GM11168 (cell line): ENCODE measurements at regions not wholly inside any gene's neighbourhood (a gene's known extent, or its start where the extent isn't known, plus 50 kb on each side); places are given as distances from the start of the nearest gene placed in this dataset.
"Not testable (repeated sequence)": the region's sequence is repeated elsewhere in the genome, so short reads cannot be mapped to it uniquely, and the experiment has no call there.

ENCODE experiments used
- in situ Hi-C: fragments of 300-500 bp; cut with MboI; formaldehyde crosslinking; loops from one replicate; pipeline ENCODE4 v1.12.0; 2022; ENCODE audit warnings: low sequenced_read_pairs; ENCODE audit not compliant: unreplicated experiment

DNA sequence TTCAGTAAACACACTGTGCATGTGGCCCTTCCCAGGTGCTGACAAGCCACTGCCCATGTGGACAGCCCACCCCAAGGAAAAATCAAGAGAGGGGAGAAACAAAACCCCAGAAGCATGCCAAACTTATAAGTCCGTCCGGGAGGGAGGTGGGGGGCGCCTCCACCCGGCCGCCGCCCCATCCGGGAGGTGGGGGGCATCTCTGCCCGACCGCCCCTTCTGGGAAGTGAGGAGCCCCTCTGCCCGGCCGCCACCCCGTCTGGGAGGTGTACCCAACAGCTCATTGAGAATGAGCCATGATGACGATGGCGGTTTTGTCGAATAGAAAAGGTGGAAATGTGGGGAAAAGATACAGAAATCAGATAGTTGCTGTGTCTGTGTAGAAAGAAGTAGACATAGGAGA is 53.8 kb upstream of the C2CD4B start:
- in situ Hi-C loops, result no loop called here

DNA sequence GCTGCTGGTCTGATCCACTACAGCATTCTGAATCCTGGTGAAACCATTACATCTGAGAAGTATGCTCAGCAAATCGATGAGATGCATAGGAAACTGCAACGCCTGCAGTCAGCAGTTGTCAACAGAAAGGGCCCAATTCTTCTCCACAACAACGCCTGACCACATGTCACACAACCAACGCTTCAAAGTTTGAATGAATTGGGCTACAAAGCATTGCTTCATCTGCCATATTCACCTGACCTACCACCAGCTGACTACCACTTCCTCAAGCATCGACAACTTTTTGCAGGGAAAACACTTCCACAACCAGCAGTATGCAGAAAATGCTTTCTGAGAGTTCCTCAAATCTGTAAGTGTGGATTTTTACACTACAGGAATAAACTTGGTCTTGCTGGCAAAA is 54.7 kb upstream of the C2CD4B start:
- in situ Hi-C loops, result no loop called here

DNA sequence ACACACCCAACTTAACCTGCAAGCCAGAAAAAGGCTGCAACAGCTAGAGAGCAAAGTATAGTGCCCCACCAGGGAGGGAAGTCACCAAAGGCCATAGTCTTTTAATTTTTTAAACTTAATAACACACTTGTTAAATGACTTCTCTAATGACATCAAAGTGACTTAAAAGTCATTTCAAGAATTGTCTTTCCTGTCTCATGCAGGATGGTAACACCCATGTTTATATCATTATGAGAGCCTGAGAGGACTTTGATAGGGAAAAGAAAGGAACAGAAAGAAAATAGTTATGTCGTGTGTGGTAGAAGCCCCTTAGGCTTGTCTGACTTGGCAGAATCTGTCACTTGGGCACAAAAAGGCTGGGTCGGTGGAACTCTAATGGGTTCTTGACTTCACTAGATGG is 57.9 kb upstream of the C2CD4B start:
- in situ Hi-C loops, result no loop called here

DNA sequence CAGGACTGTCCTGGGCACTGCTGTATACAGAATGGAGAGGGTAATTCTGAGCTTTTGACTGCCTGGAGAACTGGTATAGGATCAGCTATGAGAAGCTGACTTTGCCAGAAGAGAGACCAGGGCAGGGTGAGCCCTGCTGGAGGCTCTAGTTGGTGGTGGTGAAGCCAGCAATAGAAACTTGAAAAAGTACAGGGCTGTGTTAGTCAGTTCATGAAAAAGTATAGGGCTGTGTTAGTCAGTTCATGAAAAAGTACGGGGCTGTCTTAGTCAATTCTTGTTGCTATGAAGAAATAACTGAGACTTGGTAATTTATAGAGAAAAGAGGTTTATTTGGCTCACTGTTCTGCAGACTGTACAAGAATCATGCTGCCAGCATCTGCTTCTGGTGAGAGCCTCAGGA is 63.5 kb upstream of the C2CD4B start:
- in situ Hi-C loops, result no loop called here

DNA sequence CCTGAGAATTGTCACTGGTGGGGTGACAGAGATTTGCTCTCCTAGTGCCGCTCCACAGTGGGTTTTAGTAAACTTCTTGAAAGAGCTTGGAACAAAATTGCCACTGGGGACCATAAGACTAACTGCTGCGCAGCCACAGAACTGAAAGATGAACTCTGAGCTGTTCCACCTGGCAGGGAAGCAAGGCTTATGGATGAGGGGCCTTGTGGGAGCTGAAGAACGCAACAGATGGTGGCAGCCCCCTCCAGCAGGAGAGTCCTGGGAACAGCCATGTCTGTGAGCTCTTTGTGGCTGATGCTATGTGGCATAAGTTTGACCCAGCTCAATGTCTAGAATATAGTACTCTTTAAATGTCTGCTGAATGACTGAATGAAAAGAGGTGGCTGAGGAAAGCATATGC is 66.8 kb upstream of the C2CD4B start:
- in situ Hi-C loops, result no loop called here

DNA sequence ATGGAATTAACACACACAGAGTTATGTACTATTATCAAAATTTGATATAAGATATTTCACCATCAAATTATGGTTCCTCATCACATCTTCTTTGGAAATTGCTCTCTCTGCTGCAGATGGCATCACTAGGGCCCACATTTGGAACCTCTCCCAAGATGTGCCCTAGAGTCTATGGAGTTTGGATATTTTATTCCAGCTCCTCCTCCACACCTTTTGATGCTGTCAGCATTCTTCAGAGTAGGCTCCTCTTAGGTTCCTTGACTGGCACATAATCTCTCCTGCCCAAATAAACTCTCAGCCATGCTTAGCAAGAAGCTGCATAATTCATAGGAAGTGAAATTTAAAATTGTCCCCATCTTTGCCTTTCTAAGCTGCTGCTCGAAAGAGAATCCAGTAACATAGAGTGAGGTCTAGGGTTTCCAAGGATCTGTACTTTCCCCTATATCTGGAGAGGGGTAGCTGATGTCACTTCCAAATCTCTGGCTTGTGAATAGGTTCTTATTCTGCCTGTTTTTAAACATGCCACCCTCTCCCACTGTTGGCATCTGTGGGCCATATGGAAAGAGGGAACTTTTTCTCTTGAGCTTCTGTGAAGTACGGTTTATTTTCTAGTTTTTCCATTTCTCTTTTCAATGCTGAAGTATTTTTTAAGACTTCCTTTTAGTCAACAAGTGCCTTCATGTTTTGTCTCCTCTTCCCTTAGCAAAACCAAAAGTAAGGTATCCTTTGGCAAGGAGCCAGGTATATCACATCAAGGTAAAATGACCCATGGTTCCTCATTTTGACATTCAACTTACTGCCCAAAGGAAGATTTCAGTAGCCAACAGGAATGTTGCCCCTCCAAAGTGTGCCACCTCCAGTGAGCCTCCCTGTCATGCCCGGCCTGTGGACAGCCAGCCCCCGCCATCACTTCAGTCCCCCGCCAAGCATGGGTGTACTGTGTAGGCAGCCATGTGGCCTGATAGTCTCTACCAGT is 75.3 kb upstream of the C2CD4B start:
- in situ Hi-C loops, result no loop called here

DNA sequence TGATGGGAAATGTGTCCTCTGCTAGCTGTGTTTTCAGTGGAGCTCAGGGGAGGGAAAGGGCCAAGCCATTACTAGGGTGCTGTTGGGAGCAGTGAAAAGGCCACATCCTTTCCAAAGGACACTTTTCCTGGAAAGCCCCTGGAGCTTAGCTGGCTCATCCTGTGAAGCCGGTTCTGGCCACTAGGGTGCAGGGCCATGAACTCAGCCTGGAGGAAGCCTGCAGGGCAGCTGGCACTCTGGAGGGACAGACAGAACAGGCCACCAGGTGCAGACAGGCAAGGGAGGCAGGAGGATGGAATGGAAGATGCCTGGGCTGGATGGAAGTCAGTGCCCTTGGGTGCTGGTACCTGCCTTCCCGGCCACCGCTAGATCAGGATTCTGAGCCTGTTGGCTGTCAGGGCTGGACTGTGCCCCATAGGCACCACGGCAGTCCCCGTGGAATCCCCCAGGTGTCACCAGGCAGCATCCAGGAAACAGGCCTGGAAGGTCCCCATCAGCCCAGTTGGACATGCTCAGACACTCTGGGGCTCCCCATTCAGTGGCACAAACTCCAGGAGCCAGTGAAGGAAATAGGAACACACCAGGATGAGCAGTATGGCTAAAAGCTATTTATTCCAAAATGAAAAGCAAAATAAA is 76.2 kb upstream of the C2CD4B start:
- in situ Hi-C loops, result no loop called here

DNA sequence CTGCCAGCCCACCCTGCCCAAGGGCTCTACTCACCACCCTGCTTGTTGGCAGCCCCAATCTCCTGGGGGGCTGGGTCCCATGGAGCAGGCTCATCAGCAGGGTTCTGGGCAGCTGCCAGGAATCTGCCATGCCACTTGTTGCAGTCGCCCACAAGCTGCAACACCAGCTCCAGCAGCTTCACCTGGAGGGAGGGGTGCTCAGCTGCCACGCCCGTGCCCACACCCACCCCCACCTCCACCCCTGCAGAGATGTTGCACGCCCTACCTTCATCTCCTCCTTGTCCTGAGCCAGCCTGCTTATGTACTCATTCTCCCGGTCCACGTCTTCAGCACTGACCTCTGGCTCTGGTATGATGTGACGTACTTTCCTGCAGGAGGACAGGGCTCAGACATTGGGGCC is 77.9 kb upstream of the C2CD4B start:
- in situ Hi-C loops, result no loop called here

DNA sequence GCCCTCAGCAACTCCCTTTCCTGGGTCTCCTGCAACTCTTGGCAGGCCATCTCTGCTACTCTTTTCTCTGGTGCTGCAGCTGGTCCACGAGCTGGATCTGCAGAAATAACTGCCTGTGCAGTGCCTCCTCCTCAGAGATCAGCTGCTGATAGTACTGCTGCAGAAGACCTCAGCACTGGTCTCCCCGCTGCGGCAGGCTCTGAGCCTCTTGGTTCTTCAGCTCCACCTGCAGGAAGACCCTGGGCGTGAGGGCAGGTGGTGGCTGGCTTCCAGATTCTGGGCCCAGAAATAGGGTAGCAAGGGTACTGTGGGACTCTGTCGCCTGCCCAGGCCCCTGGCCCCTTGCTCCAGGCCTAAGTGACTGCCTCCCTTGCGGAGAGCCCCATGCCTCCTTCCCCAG is 79.7 kb upstream of the C2CD4B start:
- in situ Hi-C loops, result no loop called here

DNA sequence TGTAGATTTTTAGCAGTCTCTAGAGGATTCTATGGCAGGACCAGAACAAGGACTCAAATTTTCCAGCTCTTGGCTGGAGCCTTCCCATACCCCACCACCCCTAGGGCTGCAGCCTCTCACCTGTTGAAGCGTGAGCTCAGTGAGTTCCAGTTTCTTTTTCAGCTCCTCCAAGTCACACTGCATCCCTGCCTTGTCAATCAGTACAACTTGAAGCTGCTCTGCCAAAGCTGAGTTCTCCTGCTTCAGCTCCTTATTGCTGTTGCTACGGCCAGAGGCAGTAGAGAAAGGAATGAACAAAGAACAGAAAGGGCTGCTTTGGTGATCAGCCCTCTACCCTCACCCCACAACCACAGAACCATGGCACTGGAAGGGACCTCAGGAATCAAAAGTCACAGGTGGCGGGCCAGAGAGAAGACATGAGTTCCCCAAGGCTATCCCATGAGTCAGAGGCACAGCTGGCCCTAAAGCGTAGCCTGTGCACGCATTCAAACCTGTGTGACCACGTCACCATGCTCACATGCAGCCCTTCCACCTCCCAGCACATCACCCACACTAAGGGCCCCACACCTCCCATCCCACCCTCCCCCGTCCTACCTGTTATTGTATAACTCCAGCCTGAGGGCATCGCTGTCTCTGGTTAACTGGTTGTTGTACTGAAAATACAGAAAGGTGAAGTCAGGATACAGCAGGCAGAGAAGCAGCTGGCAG is 83.3 kb upstream of the C2CD4B start:
- in situ Hi-C loops, result no loop called here

DNA sequence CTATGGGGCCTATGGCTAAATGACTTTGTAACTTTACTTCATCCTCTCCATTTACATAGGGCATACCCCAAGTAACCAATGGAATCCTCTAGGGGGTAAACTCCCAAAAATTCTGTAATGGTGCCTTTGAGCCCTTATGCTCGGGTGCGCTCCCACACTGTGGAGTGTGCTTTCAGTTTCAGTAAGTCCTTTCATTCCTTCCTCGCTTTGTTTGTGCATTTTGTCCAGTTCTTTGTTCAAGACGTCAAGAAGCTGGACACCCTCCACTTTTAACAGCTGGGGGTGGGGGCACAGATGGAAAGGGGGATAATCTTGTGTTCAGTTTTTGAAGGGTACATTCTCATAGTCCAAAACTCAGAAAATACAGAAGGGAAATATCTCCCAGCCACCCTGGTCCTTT is 84.4 kb upstream of the C2CD4B start:
- in situ Hi-C loops, result no loop called here

DNA sequence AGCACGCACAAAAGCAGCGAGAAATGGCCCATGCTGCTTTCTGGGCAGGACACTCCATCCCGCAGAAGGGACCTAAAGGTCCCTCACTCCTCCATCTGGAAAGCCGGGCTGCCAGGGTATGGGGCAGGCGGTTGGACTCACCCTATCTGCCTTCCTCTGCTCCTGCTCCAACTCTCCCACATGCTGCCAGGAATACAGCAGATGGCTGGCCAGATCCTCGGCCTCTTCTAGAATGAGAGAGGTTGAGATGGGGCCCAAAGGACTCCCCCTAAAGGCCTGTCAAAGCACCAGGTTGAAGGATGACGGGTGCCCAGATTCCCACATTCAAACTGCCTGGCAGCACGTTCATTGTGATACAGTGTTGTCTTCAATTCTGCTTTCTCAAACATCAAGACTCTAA is 85.1 kb upstream of the C2CD4B start:
- in situ Hi-C loops, result no loop called here

DNA sequence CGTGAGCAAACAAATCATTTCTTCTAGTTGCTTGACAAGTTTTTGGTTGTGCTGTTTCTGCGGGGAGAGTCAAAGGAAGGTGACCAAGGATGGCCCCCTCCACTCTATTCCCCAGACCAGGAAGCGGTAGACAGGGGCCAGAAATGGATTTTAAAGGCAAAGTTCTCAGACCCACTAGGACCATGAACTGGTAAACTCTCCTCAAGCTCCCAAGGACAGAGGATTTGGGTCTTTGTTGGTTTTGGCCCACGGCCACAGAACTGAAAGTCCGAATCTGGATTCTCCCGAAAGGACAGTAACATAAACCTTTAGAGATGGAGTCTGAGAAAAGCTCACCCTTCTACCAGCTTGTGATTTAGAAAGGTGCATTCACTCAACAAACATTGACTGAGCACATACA is 85.9 kb upstream of the C2CD4B start:
- in situ Hi-C loops, result no loop called here

DNA sequence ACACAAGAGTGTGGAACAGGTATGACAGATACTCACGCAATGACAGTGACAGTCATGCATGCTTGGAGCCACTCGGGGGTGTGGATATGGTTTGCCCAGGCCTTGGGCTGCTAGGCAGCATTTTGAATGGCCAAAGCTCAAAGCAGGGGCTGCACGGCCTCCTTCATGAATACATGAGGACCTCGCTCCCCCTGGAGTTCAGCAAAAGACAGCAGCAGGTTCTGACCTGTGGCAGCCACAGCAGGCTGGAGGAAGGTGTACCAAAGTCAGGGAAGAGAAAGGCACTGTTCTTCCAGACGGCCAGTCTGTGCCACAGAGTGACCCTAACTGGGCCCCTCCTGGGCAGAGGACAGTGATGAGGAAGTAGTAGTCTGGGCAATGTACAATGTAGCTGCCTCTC is 88.2 kb upstream of the C2CD4B start:
- in situ Hi-C loops, result no loop called here

DNA sequence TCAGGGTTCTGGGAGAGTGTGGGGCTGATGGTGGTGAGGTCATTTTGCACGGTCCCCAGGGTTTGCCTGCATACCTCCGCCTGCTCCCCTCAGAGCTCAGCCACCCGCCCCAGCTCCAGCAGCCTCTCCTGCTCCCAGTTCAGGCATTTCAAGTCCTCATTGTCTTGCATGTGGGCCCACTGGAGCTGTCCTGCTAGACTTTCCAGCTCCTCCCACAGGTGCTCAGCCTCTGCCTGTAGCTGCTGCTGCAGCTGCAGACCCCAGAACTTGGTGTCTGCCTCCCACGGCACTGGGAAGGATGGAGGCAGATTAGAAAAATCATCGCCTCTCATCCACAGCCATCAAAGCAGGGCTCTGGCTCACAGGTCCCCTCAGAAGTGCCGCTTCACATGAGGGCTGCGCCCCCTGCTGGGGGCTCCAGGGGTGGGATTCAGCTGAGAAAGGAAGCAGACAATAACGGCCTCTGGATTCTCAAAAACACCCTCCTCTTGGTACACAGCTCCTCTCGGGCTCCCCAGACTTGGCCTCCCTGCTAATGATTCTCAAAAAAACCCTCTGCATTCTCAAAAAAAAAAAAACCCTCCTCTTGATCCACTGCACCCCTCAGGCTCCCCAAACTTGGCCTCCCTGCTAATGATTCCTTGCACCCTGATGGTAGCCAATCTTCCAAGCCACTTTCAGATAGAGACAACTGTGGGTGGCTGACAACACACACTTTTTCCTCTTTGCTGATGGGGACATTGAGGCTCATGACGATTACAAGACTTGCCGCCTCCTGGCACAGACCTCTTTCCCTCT is 89.3 kb upstream of the C2CD4B start:
- in situ Hi-C loops, result no loop called here

DNA sequence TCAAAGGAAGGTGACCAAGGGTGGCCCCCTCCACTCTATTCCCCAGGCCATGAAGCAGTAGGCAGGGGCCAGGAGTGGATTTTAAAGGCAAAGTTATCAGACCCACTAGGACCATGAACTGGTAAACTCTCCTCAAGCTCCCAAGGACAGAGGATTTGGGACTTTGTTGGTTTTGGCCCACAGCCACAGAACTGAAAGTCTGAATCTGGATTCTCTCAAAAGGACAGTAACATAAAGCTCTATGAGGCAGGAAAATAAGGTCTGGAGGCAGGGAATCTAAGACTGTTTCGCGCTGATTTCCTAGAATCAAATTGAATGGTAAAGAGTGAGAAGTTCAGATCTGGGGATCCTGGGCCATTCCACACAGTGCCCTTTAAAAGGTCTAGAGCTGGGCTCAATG is 91.3 kb upstream of the C2CD4B start:
- in situ Hi-C loops, result not testable (repeated sequence)

DNA sequence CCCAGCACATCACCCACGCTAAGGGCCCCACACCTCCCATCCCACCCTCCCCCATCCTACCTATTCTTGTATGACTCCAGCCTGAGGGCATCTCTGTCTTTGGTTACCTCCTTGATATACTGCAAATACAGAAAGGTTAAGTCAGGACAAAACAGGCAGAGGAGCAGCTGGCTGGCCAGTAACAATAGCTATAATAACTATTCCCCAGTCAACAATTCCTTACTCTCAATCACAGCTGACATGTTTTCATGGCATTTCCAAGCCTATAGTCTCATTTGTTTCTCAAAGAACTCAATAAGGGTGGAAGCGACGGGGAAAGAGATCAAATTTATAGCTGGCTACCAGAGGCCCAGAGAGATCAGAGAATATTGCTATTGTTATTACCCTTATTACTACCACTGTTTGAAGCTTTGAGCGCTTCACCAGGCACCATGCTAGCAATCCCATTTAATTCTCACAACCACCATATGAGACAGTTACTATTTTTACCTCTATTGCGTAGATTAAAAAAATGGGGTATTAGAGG is 93.0 kb upstream of the C2CD4B start:
- in situ Hi-C loops, result no loop called here

DNA sequence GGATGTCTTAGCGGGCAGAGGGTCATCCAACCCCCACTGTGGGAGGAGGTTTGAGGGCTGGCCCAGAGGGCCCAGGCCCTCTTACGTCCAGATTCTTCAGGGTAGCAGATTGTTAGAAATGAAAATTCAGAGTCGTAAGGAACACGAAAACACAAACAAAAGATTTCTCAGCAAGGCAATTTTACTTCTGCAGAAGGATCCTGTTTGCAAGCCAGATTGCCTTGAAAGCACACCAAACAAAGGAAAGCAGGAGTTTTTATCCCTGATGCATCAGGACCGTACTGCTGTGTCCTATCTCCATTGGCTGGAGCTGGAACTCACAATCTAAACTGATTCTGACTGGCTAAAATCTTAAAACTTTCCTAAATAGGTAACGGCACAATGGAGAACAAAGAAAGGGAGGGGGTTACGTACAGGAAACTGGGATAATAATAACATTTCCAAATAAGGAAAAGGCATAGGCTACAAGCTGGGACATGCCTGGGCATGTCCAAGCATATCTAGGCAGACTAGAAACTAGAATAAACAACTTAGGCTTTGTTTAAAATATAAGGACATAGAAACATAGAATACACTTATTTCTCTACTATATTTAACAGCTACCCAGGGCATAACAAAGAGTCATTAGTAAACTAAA is 97.3 kb upstream of the C2CD4B start:
- in situ Hi-C loops, result no loop called here

DNA sequence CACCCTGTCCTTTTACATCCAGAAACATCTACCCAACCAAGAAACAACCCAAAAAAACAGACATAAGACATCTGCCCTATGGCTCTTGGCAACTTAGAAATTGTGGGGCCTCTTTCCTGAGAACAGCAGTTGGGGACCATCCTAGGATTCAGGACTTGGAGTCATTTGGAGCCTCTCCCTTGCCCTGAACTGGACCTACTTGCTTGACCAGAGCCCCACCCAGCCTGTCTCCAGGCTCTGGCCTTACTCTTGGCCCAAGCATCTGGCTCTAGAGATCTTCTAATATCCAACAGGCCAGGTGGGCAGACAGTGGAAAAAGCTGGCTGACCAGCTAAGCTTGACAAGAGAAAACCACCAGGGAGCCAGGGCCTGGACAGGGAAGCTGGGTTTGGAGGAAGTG is 99.1 kb upstream of the C2CD4B start:
- in situ Hi-C loops, result no loop called here

DNA sequence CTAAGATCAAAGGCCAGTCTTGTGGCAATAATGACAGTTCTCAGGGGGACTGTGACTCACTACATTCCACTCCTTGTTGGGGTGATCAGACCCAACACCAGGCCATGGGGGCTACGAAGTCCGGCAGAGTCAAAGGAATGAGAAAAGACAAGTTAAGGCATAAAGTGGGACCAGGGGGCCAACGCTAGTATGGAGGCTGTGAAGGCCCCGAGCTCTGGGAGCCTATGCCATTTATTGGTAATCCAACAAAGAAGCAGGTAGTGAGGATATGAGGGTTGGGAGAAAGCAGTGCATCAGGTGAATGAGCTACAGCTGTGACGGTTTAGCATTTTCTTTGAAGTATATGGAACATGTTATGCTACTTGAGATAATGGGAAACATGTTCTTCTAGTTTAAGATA is 104.4 kb upstream of the C2CD4B start:
- in situ Hi-C loops, result no loop called here
